ENCODE measurements at regions not wholly inside any gene's neighbourhood (a gene's known extent, or its start where the extent isn't known, plus 50 kb on each side); places are given as distances from the start of the nearest gene placed in this dataset.

DNA sequence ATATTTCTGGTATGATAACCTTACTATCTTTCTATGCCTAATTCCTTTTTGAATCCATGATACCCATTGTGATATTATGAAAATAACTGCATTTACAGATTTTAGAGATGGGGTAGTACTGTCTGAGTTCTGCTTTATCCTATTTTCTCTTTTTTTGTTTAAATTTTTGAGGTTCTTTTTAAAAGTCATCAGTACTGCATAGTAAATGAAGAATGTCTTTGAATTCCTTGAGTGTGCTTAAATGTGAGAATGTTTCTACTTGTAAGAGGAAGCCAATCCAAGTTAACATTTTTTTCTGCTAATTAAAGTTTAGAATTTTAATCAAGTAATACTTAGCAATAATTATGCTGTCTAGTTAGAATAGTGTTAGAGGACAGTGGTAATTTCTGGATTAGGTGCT lies 474.6 kb downstream of the PCNX1 start:
- ChIA-PET CTCF (no interaction called here), POLR2A (no interaction called here)
- FAIRE-seq = no peak
- H3K36me3 ChIP-seq (ENCODE audit: control insufficient read depth in 2 of 2, extremely low read depth in 1 of 2, insufficient read depth in 2 of 2, low read length in 2 of 2) = no peaks in the 10 kb centered on the region
- peaks cover 3% of the 10 kb centered on the region for H4K20me1 ChIP-seq (replicated peaks; ENCODE audit: control insufficient read depth, extremely low read depth, insufficient read depth, low read length)
- H3K4me2 ChIP-seq (ENCODE audit: insufficient read depth, low read length) = no peak overlapping the region
- intact Hi-C loops (cut with micrococcal nuclease) = no loop called here
- no peaks in the 10 kb centered on the region for H3K9me3 ChIP-seq (replicated peaks; ENCODE audit: control insufficient read depth, insufficient read depth, low read length)
- H2AFZ ChIP-seq (ENCODE audit: low read depth, low read length) = no peak overlapping the region
- DNase-seq (ENCODE audit: low read depth, low spot score) = no peak
- H3K27ac ChIP-seq (ENCODE audit: insufficient read depth, low read depth, low read length) = no peak overlapping the region
- dilution Hi-C loops (cut with MboI; ENCODE audit: extremely low pct_ligation_motif_present, low sequenced_read_pairs) = no loop called here
- TF ChIP-seq POLR2AphosphoS5 (IDR thresholded peaks at IDR 0.05; ENCODE audit: insufficient read depth, low read depth, low read length) (no peak), EZH2 (IDR thresholded peaks at IDR 0.05; ENCODE audit: borderline replicate concordance, low read depth, low read length, severe bottlenecking) (no peak), MYC (IDR thresholded peaks at IDR 0.05; ENCODE audit: low read depth, low read length) (no peak), FOS (IDR thresholded peaks at IDR 0.05; ENCODE audit: borderline replicate concordance, insufficient read depth, low read length) (no peak), GATA2 (IDR thresholded peaks at IDR 0.05; ENCODE audit: insufficient read depth, insufficient read length, low read depth, low read length) (no peak)
- TF ChIP-seq, protein P1, sequence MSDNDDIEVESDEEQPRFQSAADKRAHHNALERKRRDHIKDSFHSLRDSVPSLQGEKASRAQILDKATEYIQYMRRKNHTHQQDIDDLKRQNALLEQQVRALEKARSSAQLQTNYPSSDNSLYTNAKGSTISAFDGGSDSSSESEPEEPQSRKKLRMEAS (IDR thresholded peaks at IDR 0.05; ENCODE audit: insufficient read depth, insufficient read length) = no peak
- H3K9me1 ChIP-seq (replicated peaks; ENCODE audit: control insufficient read depth, extremely low read depth, insufficient read depth, low read length) = no peaks in the 10 kb centered on the region
- H3K4me1 ChIP-seq (ENCODE audit: control insufficient read depth, extremely low read depth, insufficient read depth, low read length) = no peaks in the 10 kb centered on the region
- BruUV-seq (replicated peaks) = no TSS peak
- no peak overlapping the region for H3K4me3 ChIP-seq (replicated peaks in 1 of 3; ENCODE audit: insufficient read depth in 1 of 3, low read depth in 1 of 3, low read length in 3 of 3)
- H3K79me2 ChIP-seq (ENCODE audit: control insufficient read depth, insufficient read depth, low read length) = no peaks in the 10 kb centered on the region
- no peak overlapping the region for H3K9ac ChIP-seq (replicated peaks; ENCODE audit: extremely low read depth, insufficient read depth, low read length)
- no peaks in the 10 kb centered on the region for H3K27me3 ChIP-seq (ENCODE audit: control insufficient read depth in 2 of 2, insufficient read depth in 2 of 2, low read length in 2 of 2)

DNA sequence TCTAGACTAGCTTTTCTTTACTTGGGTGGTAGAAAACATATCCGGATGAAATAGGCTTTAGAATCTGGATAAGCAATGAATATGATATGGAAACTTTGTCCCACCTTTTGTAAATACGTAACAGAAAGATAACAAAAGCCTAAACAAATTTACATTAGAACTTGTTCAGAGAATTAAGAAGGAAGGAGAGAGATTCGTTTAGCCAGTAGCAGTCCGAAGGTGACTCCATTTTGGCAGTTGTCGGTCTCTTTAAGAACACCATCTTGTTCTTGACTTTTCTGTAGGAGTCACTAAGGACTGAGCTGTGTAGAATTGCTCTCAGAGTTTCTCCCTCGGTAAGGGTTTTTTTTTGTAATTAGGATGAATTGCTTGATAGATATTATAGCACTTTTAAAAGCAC lies 475.1 kb downstream of the PCNX1 start:
- no peak for DNase-seq (ENCODE audit: low read depth, low spot score)
- intact Hi-C loops (cut with micrococcal nuclease) = no loop called here
- H2AFZ ChIP-seq (ENCODE audit: low read depth, low read length) = no peak overlapping the region
- no peaks in the 10 kb centered on the region for H3K79me2 ChIP-seq (ENCODE audit: control insufficient read depth, insufficient read depth, low read length)
- H3K9me3 ChIP-seq (replicated peaks; ENCODE audit: control insufficient read depth, insufficient read depth, low read length) = no peaks in the 10 kb centered on the region
- TF ChIP-seq, protein P1 (IDR thresholded peaks at IDR 0.05; ENCODE audit: insufficient read depth, insufficient read length) = no peak
- TF ChIP-seq POLR2AphosphoS5 (IDR thresholded peaks at IDR 0.05; ENCODE audit: insufficient read depth, low read depth, low read length) = no peak
- no peak for TF ChIP-seq GATA2 (IDR thresholded peaks at IDR 0.05; ENCODE audit: insufficient read depth, insufficient read length, low read depth, low read length)
- TF ChIP-seq MYC (IDR thresholded peaks at IDR 0.05; ENCODE audit: low read depth, low read length) = no peak
- TF ChIP-seq EZH2 (IDR thresholded peaks at IDR 0.05; ENCODE audit: borderline replicate concordance, low read depth, low read length, severe bottlenecking) = no peak
- no peak for TF ChIP-seq FOS (IDR thresholded peaks at IDR 0.05; ENCODE audit: borderline replicate concordance, insufficient read depth, low read length)
- no peak for TF ChIP-seq POLR2A (IDR thresholded peaks at IDR 0.05; ENCODE audit: low read depth, low read length)
- TF ChIP-seq, protein P2, sequence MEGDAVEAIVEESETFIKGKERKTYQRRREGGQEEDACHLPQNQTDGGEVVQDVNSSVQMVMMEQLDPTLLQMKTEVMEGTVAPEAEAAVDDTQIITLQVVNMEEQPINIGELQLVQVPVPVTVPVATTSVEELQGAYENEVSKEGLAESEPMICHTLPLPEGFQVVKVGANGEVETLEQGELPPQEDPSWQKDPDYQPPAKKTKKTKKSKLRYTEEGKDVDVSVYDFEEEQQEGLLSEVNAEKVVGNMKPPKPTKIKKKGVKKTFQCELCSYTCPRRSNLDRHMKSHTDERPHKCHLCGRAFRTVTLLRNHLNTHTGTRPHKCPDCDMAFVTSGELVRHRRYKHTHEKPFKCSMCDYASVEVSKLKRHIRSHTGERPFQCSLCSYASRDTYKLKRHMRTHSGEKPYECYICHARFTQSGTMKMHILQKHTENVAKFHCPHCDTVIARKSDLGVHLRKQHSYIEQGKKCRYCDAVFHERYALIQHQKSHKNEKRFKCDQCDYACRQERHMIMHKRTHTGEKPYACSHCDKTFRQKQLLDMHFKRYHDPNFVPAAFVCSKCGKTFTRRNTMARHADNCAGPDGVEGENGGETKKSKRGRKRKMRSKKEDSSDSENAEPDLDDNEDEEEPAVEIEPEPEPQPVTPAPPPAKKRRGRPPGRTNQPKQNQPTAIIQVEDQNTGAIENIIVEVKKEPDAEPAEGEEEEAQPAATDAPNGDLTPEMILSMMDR (IDR thresholded peaks at IDR 0.05; ENCODE audit: extremely low read depth in 1 of 2, insufficient read depth in 1 of 2, low read depth in 1 of 2, low read length in 2 of 2) = no peak
- POLR2A ChIA-PET = no interaction called here
- H3K27me3 ChIP-seq (ENCODE audit: control insufficient read depth in 2 of 2, insufficient read depth in 2 of 2, low read length in 2 of 2) = no peaks in the 10 kb centered on the region
- FAIRE-seq = no peak
- peaks cover 3% of the 10 kb centered on the region for H4K20me1 ChIP-seq (replicated peaks; ENCODE audit: control insufficient read depth, extremely low read depth, insufficient read depth, low read length)
- H3K36me3 ChIP-seq (ENCODE audit: control insufficient read depth in 2 of 2, extremely low read depth in 1 of 2, insufficient read depth in 2 of 2, low read length in 2 of 2) = no peaks in the 10 kb centered on the region
- dilution Hi-C loops (cut with MboI; ENCODE audit: extremely low pct_ligation_motif_present, low sequenced_read_pairs) = no loop called here
- no peak overlapping the region for H3K4me3 ChIP-seq (replicated peaks in 1 of 3; ENCODE audit: insufficient read depth in 1 of 3, low read depth in 1 of 3, low read length in 3 of 3)
- H3K9me1 ChIP-seq (replicated peaks; ENCODE audit: control insufficient read depth, extremely low read depth, insufficient read depth, low read length) = no peaks in the 10 kb centered on the region
- H3K9ac ChIP-seq (replicated peaks; ENCODE audit: extremely low read depth, insufficient read depth, low read length) = no peak overlapping the region
- CTCF ChIA-PET = no interaction called here
- no TSS peak for BruUV-seq (replicated peaks)
- no peak overlapping the region for H3K27ac ChIP-seq (ENCODE audit: insufficient read depth, low read depth, low read length)
- H3K4me2 ChIP-seq (ENCODE audit: insufficient read depth, low read length) = no peak overlapping the region
- no peaks in the 10 kb centered on the region for H3K4me1 ChIP-seq (ENCODE audit: control insufficient read depth, extremely low read depth, insufficient read depth, low read length)
